GM12891 (cell line): ENCODE measurements at regions not wholly inside any gene's neighbourhood (a gene's known extent, or its start where the extent isn't known, plus 50 kb on each side); places are given as distances from the start of the nearest gene placed in this dataset.

Source experiments
- POLR2A ChIP-seq: IDR thresholded peaks from 2 replicates; pipeline ENCODE4 v1.6.1; 2011; ENCODE audit warnings: low read depth, low read length, control low read depth
- POLR2AphosphoS5 ChIP-seq: IDR thresholded peaks from 2 replicates; pipeline ENCODE4 v1.6.1; 2011; ENCODE audit warnings: low read depth, low read length, control low read depth
- SPI1 ChIP-seq: IDR thresholded peaks from 2 replicates; pipeline ENCODE4 v1.6.1; 2011; ENCODE audit warnings: low read depth, low read length, control low read depth
- TAF1 ChIP-seq: IDR thresholded peaks from 2 replicates; pipeline ENCODE4 v1.6.1; 2011; ENCODE audit warnings: low read depth, low read length, control low read depth

DNA sequence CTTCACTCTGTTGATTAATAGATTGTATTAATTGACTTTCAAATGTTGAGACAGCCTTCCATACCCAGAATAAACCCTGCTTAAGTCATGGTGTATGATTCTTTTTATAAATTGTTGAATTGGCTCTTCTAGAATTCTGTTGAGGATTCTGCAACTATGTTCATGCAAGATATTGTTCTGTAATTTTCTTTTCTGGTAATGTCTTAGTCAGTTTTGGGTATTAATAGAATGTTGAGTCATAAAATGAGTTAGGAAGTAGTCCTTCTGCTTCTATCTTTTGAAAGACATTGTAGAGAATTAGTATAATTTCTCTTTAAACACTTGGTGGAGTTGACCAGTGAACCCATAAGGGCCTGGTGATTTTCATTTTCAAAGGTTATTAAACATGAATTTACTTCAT is 958.9 kb downstream of the LRFN5 start:
- TF ChIP-seq TAF1, result no peak
- TF ChIP-seq POLR2A, result no peak
- TF ChIP-seq SPI1, result no peak
- no peak for TF ChIP-seq POLR2AphosphoS5
